ENCODE measurements at regions not wholly inside any gene's neighbourhood (a gene's known extent, or its start where the extent isn't known, plus 50 kb on each side); places are given as distances from the start of the nearest gene placed in this dataset.

- no peak for DNase-seq
These were observed 124.2 kb upstream of the MSX1 start for GRCh38 chr4:4735136-4735750.

GRCh38 chr4:4734425-4734824 lies 125.0 kb upstream of the MSX1 start:
- DNase-seq: no peak

- DNase-seq: no peak
These were observed 125.8 kb upstream of the MSX1 start for GRCh38 chr4:4733663-4734062.

GRCh38 chr4:4730249-4730648 lies 129.2 kb upstream of the MSX1 start:
- no peak for DNase-seq

GRCh38 chr4:4729206-4729605 lies 130.3 kb upstream of the MSX1 start:
- no peak for DNase-seq

- DNase-seq: no peak
These were observed 131.9 kb upstream of the MSX1 start for GRCh38 chr4:4727536-4727935.

- DNase-seq: peak; percentile 10
These were observed 133.4 kb upstream of the MSX1 start for GRCh38 chr4:4726051-4726450.

- no peak for DNase-seq
These were observed 135.1 kb upstream of the MSX1 start for GRCh38 chr4:4724321-4724720.

- no peak for DNase-seq
These were observed 137.8 kb upstream of the MSX1 start for GRCh38 chr4:4721636-4722035.

- no peak for DNase-seq
These were observed 138.8 kb upstream of the MSX1 start for GRCh38 chr4:4720646-4721045.

GRCh38 chr4:4719436-4719835 lies 140.0 kb upstream of the MSX1 start:
- DNase-seq: no peak

- DNase-seq: no peak
These were observed 141.8 kb upstream of the MSX1 start for GRCh38 chr4:4717692-4718091.

GRCh38 chr4:4714331-4714730 lies 145.1 kb upstream of the MSX1 start:
- no peak for DNase-seq

- DNase-seq: no peak
These were observed 146.5 kb upstream of the MSX1 start for GRCh38 chr4:4712800-4713528.

- DNase-seq: no peak
These were observed 147.6 kb upstream of the MSX1 start for GRCh38 chr4:4711902-4712301.

GRCh38 chr4:4709736-4710135 lies 149.7 kb upstream of the MSX1 start:
- no peak for DNase-seq

GRCh38 chr4:4704267-4704666 lies 155.2 kb upstream of the MSX1 start:
- DNase-seq: peak; percentile 7

GRCh38 chr4:4697584-4697983 lies 155.7 kb upstream of the STX18 start:
- DNase-seq: no peak

GRCh38 chr4:4696530-4696929 lies 154.7 kb upstream of the STX18 start:
- DNase-seq: no peak

- DNase-seq: no peak
These were observed 153.6 kb upstream of the STX18 start for GRCh38 chr4:4695497-4695896.

GRCh38 chr4:4694827-4695226 lies 153.0 kb upstream of the STX18 start:
- DNase-seq: no peak

GRCh38 chr4:4694296-4694772 lies 152.5 kb upstream of the STX18 start:
- DNase-seq: peak; percentile 29

GRCh38 chr4:4693755-4694295 lies 152.0 kb upstream of the STX18 start:
- no peak for DNase-seq

- DNase-seq: peak; percentile 20
These were observed 151.4 kb upstream of the STX18 start for GRCh38 chr4:4693258-4693657.
